B cell (primary cell): ENCODE measurements at regions not wholly inside any gene's neighbourhood (a gene's known extent, or its start where the extent isn't known, plus 50 kb on each side); places are given as distances from the start of the nearest gene placed in this dataset.

Source experiments
- ATAC-seq: fragments of 200-7000 bp; cut with Tn5 transposase; one replicate; pipeline ENCODE4 v1.10.0; 2021; ENCODE audit warnings: low read depth, mild to moderate bottlenecking, moderate number of reproducible peaks, moderate library complexity
- CTCF ChIA-PET: fragments of 350-600 bp; sonication (Branson Sonifier 250); formaldehyde crosslinking; loops from one replicate; lab custom pipeline; 2021; ENCODE audit warnings: antibody characterized with exemption, inconsistent platforms; lab: Charles Lee
- POLR2A ChIA-PET: fragments of 350-600 bp; sonication (Branson Sonifier 250); formaldehyde crosslinking; loops from one replicate; lab custom pipeline; 2021; ENCODE audit warnings: antibody characterized with exemption; lab: Charles Lee
- DNase-seq: peaks from one replicate; pipeline ENCODE4 v3.0.0; 2013
- H2AFZ ChIP-seq: 2 replicates; pipeline ENCODE4 v1.6.1; 2012; ENCODE audit warnings: mild to moderate bottlenecking, low read depth, low read length; ENCODE audit not compliant: insufficient read depth, poor library complexity, severe bottlenecking
- H3K27ac ChIP-seq, 2 donors: 1 replicate in 1 of 2; 2 replicates in 1 of 2; pipeline ENCODE4 v1.5.1; 2012 to 2013; ENCODE audit warnings: low read length in 2 of 2, mild to moderate bottlenecking in 2 of 2, moderate library complexity in 1 of 2
- H3K27me3 ChIP-seq, 4 experiments: fragments of 200-600 bp in 1 of 4; sonication (generic) in 1 of 4; replicated peaks in 1 of 4; 1 replicate in 2 of 4; 2 replicates in 2 of 4; pipeline versions ENCODE4 v1.6.1 to v1.7.0; 2013 to 2016; ENCODE audit warnings: low read length in 3 of 4, mild to moderate bottlenecking in 2 of 4, mixed read lengths in 1 of 4, moderate library complexity in 1 of 4; ENCODE audit not compliant: insufficient read depth in 4 of 4, control insufficient read depth in 3 of 4; ENCODE audit errors: control extremely low read depth in 1 of 4
- H3K36me3 ChIP-seq, 2 experiments: replicated peaks in 1 of 2; 1 replicate in 1 of 2; 2 replicates in 1 of 2; pipeline versions ENCODE4 v1.6.1 to v1.7.1; 2013; ENCODE audit warnings: low read length in 1 of 2; ENCODE audit not compliant: insufficient read depth in 2 of 2, control insufficient read depth in 1 of 2; ENCODE audit errors: control extremely low read depth in 1 of 2, extremely low read depth in 1 of 2
- H3K4me1 ChIP-seq, 2 donors: fragments of 200-600 bp in 1 of 2; sonication (generic) in 1 of 2; 1 replicate in 1 of 2; 2 replicates in 1 of 2; pipeline versions ENCODE4 v1.5.1 to v1.6.1; 2013 to 2017; ENCODE audit warnings: low read length in 2 of 2; ENCODE audit not compliant: control insufficient read depth in 2 of 2, insufficient read depth in 2 of 2
- H3K4me2 ChIP-seq: replicated peaks from 2 replicates; pipeline ENCODE3; 2012; ENCODE audit warnings: mild to moderate bottlenecking, low read depth, low read length; ENCODE audit not compliant: poor library complexity, severe bottlenecking
- H3K4me3 ChIP-seq, 5 experiments: fragments of 200-600 bp in 1 of 5; sonication (generic) in 1 of 5; 1 replicate in 3 of 5; 2 replicates in 2 of 5; pipeline versions ENCODE4 v1.5.1 to v1.7.0; 2011 to 2016; ENCODE audit warnings: low read length in 4 of 5, mild to moderate bottlenecking in 4 of 5, low read depth in 2 of 5, control low read depth in 1 of 5, moderate library complexity in 1 of 5; ENCODE audit not compliant: insufficient read depth in 1 of 5; ENCODE audit errors: control extremely low read depth in 1 of 5, extremely low read depth in 1 of 5
- H3K79me2 ChIP-seq: fragments of 200-600 bp; sonication (generic); one replicate; pipeline ENCODE4 v1.6.0; 2016; ENCODE audit warnings: low read length; ENCODE audit not compliant: control insufficient read depth, insufficient read depth
- H3K9ac ChIP-seq: fragments of 200-600 bp; sonication (generic); 2 replicates; pipeline ENCODE4 v1.6.1; 2017; ENCODE audit warnings: mild to moderate bottlenecking, low read length, moderate library complexity
- H3K9me3 ChIP-seq, 3 donors: one replicate each; pipeline versions ENCODE4 v1.6.1 to v1.7.1; 2013; ENCODE audit warnings: low read length in 2 of 3; ENCODE audit not compliant: control insufficient read depth in 2 of 3, insufficient read depth in 1 of 3; ENCODE audit errors: control extremely low read depth in 1 of 3
- H4K20me1 ChIP-seq: 2 replicates; pipeline ENCODE4 v1.6.0; 2012; ENCODE audit warnings: mild to moderate bottlenecking, low read length; ENCODE audit not compliant: insufficient read depth, control insufficient read depth, poor library complexity, severe bottlenecking
- H3K27ac Mint-ChIP-seq: one replicate; pipeline ENCODE4 v1.8.0; 2021; ENCODE audit warnings: mixed read lengths
- H3K27me3 Mint-ChIP-seq: one replicate; pipeline ENCODE4 v1.8.0; 2021; ENCODE audit warnings: mixed read lengths
- H3K4me1 Mint-ChIP-seq: one replicate; pipeline ENCODE4 v1.8.0; 2021; ENCODE audit warnings: mixed read lengths
- H3K4me3 Mint-ChIP-seq: one replicate; pipeline ENCODE4 v1.8.0; 2021; ENCODE audit warnings: mixed read lengths
- H3K9me3 Mint-ChIP-seq: one replicate; pipeline ENCODE4 v1.8.0; 2022; ENCODE audit warnings: mixed read lengths; ENCODE audit not compliant: insufficient read depth
- CTCF ChIP-seq: fragments of 200-600 bp; IDR thresholded peaks from one replicate; pipeline ENCODE4 v1.8.0; 2022; ENCODE audit warnings: antibody characterized with exemption, mild to moderate bottlenecking
- EZH2 ChIP-seq: IDR thresholded peaks from 2 replicates; pipeline ENCODE4 v1.6.1; 2012; ENCODE audit warnings: borderline replicate concordance, low read depth, mild to moderate bottlenecking, moderate library complexity, low read length; ENCODE audit not compliant: insufficient read depth, poor library complexity, severe bottlenecking
- WGBS: methylation state at CpG from one replicate; pipeline ENCODE4 v1.1.5; 2013; ENCODE audit warnings: missing lambda C conversion rate; ENCODE audit not compliant: insufficient coverage; 5-methylcytosine and 5-hydroxymethylcytosine counted together
- intact Hi-C: fragments of 100-400 bp; cut with micrococcal nuclease; formaldehyde crosslinking; loops from one replicate; pipeline ENCODE4 v1.10.0; 2022

GRCh38 chr20:53660078-53660909 lies 66.7 kb upstream of the ZNF217 start:
- WGBS: 4% methylated on average over 33 of the region's 38 CpGs
- peak overlapping the region; percentile 83 for H2AFZ ChIP-seq
- peaks cover 0 to 7% (median 0%) of the 10 kb centered on the region in 3 donors for H3K9me3 ChIP-seq
- no peaks in the 10 kb centered on the region for H3K27me3 ChIP-seq
- TF ChIP-seq EZH2: no peak
- no peak for TF ChIP-seq CTCF
- ChIA-PET CTCF (interaction anchor here (0.6 to 2.0 kb wide), 9 partner anchors 9 to 255 kb away, joined by 3 to 8 read pairs (median 4); no protein-coding TSS in a partner anchor), POLR2A (interaction anchor here (0.6 to 1.1 kb wide), 4 partner anchors 34 to 79 kb away, joined by 3 to 4 read pairs (median 3); no protein-coding TSS in a partner anchor)
- H3K79me2 ChIP-seq: no peaks in the 10 kb centered on the region
- H4K20me1 ChIP-seq: no peaks in the 10 kb centered on the region
- peak overlapping the region; percentile 77 for H3K9ac ChIP-seq
- intact Hi-C loops: loop anchor here (5.0 kb wide), 2 partner anchors 47 to 77 kb away; no protein-coding TSS in a partner anchor
- Mint-ChIP-seq H3K27ac (peak overlapping the region; percentile 92), H3K4me3 (peak overlapping the region; percentile 95), H3K9me3 (no peaks in the 10 kb centered on the region), H3K27me3 (no peaks in the 10 kb centered on the region), H3K4me1 (peaks cover 59% of the 10 kb centered on the region)
- H3K27ac ChIP-seq: peak overlapping the region; percentile 61 to 78
- ATAC-seq (peak; percentile 46), DNase-seq (peak; percentile 52)
- peak overlapping the region; percentile 76 for H3K4me2 ChIP-seq
- H3K36me3 ChIP-seq: no peaks in the 10 kb centered on the region
- H3K4me3 ChIP-seq: peak overlapping the region; percentile 46 to 77 (median 70)
- peaks cover 44 to 48% of the 10 kb centered on the region in 2 donors for H3K4me1 ChIP-seq

DNA sequence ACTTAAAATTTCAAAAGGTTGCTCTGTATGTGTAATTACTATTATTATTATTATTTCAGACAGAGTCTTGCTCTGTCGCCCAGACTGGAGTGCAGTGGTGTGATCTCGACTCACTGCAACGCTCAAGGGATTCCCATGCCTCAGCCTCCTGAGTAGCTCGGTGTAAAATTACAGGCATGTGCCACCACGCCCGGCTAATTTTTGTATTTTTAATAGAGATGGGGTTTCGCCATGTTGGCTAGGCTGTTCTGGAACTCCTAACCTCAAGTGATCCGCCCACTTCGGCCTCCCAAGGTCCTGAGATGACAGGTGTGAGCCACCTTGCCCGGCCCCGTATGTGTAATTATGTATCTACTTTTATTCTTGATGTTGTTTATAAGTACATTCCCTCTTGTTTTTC lies 65.3 kb upstream of the ZNF217 start:
- peaks cover 66% of the 10 kb centered on the region for H3K4me1 Mint-ChIP-seq
- Histone ChIP-seq H3K4me2 (no peak overlapping the region), H3K27me3 (no peaks in the 10 kb centered on the region), H3K36me3 (no peaks in the 10 kb centered on the region), H4K20me1 (no peaks in the 10 kb centered on the region), H3K27ac (no peak overlapping the region), H2AFZ (no peak overlapping the region), H3K9me3 (peaks cover 0 to 7% (median 0%) of the 10 kb centered on the region in 3 donors), H3K4me3 (no peak overlapping the region), H3K4me1 (peaks cover 54 to 58% of the 10 kb centered on the region in 2 donors), H3K9ac (no peak overlapping the region), H3K79me2 (no peaks in the 10 kb centered on the region)
- 96% methylated on average over 4 of the region's 11 CpGs for WGBS
- ChIA-PET POLR2A (interaction anchor here (0.8 kb wide), 1 partner anchor 36 kb away, joined by 3 read pairs; no protein-coding TSS in a partner anchor), CTCF (interaction anchor here (0.9 to 2.5 kb wide), 7 partner anchors 16 to 281 kb away, joined by 3 to 12 read pairs (median 3); no protein-coding TSS in a partner anchor)
- intact Hi-C loops: loop anchor here (5.0 kb wide), 2 partner anchors 37 to 208 kb away; no protein-coding TSS in a partner anchor
- H3K4me3 Mint-ChIP-seq: peak overlapping the region; percentile 50
- H3K27me3 Mint-ChIP-seq: no peaks in the 10 kb centered on the region
- DNase-seq (no peak), ATAC-seq (no peak)
- TF ChIP-seq CTCF (no peak), EZH2 (no peak)
- no peaks in the 10 kb centered on the region for H3K9me3 Mint-ChIP-seq
- peak overlapping the region; percentile 61 for H3K27ac Mint-ChIP-seq
